ENCODE measurements at regions not wholly inside any gene's neighbourhood (a gene's known extent, or its start where the extent isn't known, plus 50 kb on each side); places are given as distances from the start of the nearest gene placed in this dataset.

DNA sequence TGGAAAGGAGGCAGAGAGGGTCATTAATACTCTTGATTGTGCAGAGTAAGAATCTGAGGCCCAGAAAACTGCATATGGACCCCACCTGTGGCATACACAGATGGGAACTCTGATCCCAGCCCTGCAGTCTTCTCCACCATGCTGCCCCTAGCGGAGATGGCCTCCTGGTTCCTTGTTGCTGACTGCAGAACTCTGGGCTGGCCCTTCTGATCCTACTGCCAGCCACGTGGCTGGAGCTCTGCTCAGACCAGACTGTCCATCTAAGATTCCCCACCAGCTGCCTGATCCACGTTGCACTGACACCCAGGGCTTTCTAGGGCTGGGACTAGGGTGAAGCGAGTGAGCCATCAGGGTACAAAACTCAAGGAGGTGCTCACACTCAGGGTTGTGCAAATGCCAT is 245.7 kb upstream of the NR4A3 start:
- TF ChIP-seq GATA3 (IDR thresholded peaks at IDR 0.05; ENCODE audit: low read depth, low read length) (no peak), GATA2 (IDR thresholded peaks at IDR 0.05; ENCODE audit: low read depth, low read length) (no peak)
